ENCODE measurements at regions not wholly inside any gene's neighbourhood (a gene's known extent, or its start where the extent isn't known, plus 50 kb on each side); places are given as distances from the start of the nearest gene placed in this dataset.
"Not testable (repeated sequence)": the region's sequence is repeated elsewhere in the genome, so short reads cannot be mapped to it uniquely, and the experiment has no call there.

DNA sequence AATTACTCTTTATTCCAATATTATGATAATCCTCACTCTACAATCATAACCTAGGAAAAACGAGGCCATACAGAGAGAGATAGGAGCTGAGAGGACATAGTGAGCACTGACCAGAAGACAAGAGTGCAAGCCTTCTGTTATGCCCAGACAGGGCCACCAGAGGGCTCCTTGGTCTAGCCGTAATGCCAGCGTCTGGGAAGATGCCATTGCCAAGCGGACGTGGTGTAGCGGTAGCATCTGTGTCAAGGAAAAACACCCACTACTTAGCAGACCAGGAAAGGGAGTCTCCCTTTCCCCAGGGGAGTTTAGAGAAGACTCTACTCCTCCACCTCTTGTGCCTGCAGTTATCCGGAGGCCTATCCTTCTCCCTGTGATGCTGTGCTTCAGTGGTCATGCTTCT lies 2131.5 kb downstream of the TP53TG3F start:
- H3K27ac Mint-ChIP-seq; H3K36me3 Mint-ChIP-seq (ENCODE audit: low read depth); CTCF ChIA-PET: not testable (repeated sequence)

DNA sequence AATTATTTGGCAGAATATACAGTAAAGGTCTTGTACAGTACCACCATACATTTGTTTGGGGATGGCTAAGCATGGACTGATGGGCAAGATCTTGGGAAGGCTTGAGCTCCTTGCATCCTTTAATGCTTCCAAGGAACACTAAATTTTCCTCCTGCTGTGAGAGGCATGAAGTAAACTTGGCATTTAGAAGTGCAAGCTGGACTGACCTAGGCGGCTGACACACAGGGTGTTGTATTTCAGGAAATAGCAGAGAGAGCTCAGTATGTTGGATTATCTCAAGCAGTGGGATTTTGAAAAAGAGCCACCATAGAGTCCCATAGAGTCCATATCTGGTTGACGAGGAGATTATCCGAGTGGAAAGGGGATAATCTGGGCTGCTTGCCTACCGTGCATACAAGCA lies 2137.1 kb downstream of the TP53TG3F start:
- CTCF ChIA-PET: no interaction called here

More for the DNA sequence above, 2131.5 kb downstream of the TP53TG3F start:
- H3K27me3 Mint-ChIP-seq, H3K4me3 Mint-ChIP-seq, H3K4me1 Mint-ChIP-seq, POLR2A ChIA-PET, DNase-seq: not testable (repeated sequence)
- H3K9me3 Mint-ChIP-seq: peaks cover 14% of the 10 kb centered on the region

DNA sequence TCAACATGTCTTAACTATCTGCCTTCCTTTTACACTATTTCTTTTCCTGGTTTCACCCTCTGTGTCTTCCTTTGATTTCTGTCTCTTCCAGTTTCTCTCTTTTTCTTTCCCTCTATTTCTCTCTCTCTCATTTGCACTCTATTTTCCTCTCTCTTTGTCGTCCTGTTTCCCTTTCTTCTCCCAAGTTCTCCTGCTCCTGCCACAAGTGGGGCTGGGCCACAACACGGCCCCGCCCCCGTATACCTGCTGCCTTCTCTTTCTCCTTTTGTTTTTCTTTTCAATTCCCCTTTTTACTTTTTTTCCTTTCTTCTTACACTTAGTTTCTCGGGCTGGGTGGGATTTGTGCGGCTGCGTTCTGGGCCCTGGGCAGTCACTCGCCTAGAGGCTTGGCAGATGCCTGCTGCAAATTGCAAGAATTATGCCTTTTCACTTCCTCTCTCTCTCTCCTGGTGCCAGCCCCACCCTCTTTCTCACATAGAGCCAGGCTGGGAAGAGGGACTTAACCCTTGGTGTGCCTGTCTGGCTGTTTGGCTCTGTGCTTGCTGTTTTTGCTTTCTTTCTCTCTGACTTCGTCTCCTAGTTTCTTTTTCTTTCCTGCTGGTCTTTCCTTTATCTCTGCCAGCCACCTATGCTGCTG lies 2139.4 kb downstream of the TP53TG3F start:
- Mint-ChIP-seq H3K27ac (no peak overlapping the region), H3K4me3 (no peak overlapping the region)
- CTCF ChIA-PET: no interaction called here

More for the DNA sequence above, 2137.1 kb downstream of the TP53TG3F start:
- Mint-ChIP-seq H3K36me3 (ENCODE audit: low read depth) (no peaks in the 10 kb centered on the region), H3K27ac (no peak overlapping the region), H3K27me3 (no peaks in the 10 kb centered on the region), H3K9me3 (peaks cover 32% of the 10 kb centered on the region), H3K4me3 (no peak overlapping the region), H3K4me1 (no peaks in the 10 kb centered on the region)
- DNase-seq: no peak
- POLR2A ChIA-PET: no interaction called here

DNA sequence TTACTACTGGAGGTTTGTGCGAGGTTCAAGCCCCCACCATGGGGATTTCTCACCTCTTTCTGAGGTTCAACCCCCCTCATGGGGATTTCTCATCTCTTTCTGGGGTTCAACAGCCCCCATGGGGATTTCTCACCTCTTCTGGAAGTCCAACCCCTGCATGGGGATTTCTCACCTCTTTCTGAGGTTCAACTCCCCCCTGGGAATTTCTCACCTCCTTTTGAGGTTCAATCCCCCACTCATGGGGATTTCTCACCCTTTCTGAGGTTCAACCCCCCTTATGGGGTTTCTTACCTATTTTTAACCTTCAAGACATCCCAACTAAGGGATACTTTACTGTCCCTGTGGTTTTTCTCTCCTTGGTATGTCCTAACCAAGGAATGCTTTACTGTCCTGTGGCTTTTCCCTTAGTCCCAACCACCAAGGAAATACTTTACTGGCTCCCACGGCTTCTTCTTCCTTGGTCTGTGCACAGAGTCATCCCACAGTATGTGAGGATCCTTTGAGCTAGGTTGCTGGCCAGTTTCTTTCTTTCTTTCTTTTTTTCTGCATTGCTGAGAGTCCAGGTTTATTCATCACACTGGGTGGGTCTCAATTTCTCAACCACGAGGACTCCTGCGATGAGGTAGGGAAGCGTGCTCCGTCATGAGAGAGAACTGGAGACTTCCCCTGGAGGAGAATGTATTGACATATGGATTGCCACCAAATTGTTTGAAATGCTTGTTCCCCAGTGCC lies 2140.2 kb downstream of the TP53TG3F start:
- peaks cover 33% of the 10 kb centered on the region for H3K9me3 Mint-ChIP-seq
- ChIA-PET CTCF (no interaction called here), POLR2A (no interaction called here)
- no peak overlapping the region for H3K27ac Mint-ChIP-seq
- H3K36me3 Mint-ChIP-seq (ENCODE audit: low read depth): no peaks in the 10 kb centered on the region
- H3K27me3 Mint-ChIP-seq: no peaks in the 10 kb centered on the region
- no peak for DNase-seq
- H3K4me1 Mint-ChIP-seq: no peaks in the 10 kb centered on the region
- H3K4me3 Mint-ChIP-seq: no peak overlapping the region

More for the DNA sequence above, 2139.4 kb downstream of the TP53TG3F start:
- Mint-ChIP-seq H3K36me3 (ENCODE audit: low read depth) (no peaks in the 10 kb centered on the region), H3K9me3 (peaks cover 35% of the 10 kb centered on the region), H3K27me3 (no peaks in the 10 kb centered on the region), H3K4me1 (no peaks in the 10 kb centered on the region)
- POLR2A ChIA-PET: no interaction called here
- DNase-seq: no peak

DNA sequence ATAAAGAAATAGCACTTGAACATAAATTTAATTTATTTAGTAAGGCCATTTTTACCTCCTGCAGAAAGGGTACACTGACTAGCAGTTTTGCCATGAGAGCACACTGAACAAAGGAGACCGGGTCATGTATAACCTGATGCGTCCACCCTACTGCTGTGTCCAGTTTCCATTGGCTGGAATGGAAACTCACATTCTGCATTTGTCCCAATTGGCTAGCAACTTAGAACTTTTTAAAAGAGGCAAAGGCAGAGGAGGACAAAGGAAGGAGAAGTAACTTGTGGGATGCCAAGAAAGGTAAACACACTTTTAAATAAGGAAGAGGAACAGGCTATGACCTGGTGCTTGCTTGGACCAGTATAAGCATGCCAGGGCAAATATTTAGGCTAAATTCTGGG lies 2140.7 kb downstream of the TP53TG3F start:
- CTCF ChIA-PET; H3K4me3 Mint-ChIP-seq; H3K27ac Mint-ChIP-seq; DNase-seq; POLR2A ChIA-PET; H3K4me1 Mint-ChIP-seq; H3K27me3 Mint-ChIP-seq; H3K36me3 Mint-ChIP-seq (ENCODE audit: low read depth): not testable (repeated sequence)
- peaks cover 31% of the 10 kb centered on the region for H3K9me3 Mint-ChIP-seq

DNA sequence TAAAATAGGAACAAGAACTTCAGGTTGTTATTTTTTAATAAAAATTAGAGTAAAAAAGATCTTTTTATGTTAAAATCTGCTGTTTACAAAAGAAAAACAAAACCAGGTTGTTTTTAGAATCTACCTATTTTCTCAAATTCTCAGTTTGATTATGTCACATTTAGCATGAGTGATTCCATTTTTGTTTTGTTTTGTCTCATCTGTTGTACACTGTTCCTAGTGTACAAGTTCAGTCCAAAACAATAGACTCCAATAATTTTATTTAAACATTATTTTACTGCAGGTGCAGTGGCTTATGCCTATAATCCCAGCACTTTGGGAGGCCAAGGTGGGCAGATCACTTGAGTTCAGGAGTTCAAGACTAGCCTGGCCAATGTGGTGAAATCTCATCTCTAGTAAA lies 2142.7 kb downstream of the TP53TG3F start:
- Mint-ChIP-seq H3K9me3 (peaks cover 27% of the 10 kb centered on the region), H3K4me1 (no peaks in the 10 kb centered on the region), H3K36me3 (ENCODE audit: low read depth) (no peaks in the 10 kb centered on the region), H3K27me3 (no peaks in the 10 kb centered on the region), H3K27ac (no peak overlapping the region), H3K4me3 (no peak overlapping the region)
- DNase-seq: no peak
- ChIA-PET POLR2A (no interaction called here), CTCF (no interaction called here)

DNA sequence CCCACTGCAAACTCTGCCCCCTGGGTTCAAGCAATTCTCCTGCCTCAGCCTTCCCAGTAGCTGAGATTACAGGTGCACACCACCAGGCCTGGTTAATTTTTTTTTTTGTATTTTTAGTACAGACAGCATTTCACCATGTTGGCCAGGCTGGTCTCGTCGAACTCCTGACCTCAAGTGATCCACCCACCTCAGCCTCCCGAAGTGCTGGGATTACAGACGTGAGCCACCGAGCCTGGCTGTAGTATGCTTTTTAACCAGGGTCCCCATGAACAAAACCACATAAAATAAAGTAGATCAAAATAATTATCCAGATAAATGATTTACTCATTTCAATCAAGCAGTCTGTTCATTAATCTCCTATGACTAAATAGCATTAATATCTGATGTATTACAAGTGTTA lies 2144.0 kb downstream of the TP53TG3F start:
- POLR2A ChIA-PET; CTCF ChIA-PET; H3K4me3 Mint-ChIP-seq; H3K27ac Mint-ChIP-seq; DNase-seq; H3K4me1 Mint-ChIP-seq; H3K36me3 Mint-ChIP-seq (ENCODE audit: low read depth); H3K27me3 Mint-ChIP-seq: not testable (repeated sequence)
- peaks cover 19% of the 10 kb centered on the region for H3K9me3 Mint-ChIP-seq

DNA sequence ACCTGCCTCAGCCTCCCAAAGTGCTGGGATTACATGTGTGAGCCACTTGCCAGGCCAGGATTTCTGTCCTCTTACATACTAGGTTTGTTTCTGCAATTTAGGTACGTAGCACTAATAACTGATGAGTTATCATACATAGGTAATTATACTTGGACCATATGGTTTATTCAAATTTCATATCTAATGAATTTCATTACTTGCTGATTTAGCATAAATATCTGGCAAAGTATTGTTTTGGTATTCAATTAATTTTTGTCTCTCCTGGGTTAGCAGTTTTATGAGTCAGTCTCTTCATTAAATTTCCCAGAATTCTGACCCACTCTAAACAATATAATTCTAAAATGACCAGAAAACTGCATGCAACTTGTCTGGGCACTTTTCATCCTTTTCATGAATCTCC lies 2146.5 kb downstream of the TP53TG3F start:
- Mint-ChIP-seq H3K27me3 (no peaks in the 10 kb centered on the region), H3K9me3 (peaks cover 8% of the 10 kb centered on the region), H3K27ac (no peak overlapping the region), H3K4me3 (no peak overlapping the region), H3K36me3 (ENCODE audit: low read depth) (no peaks in the 10 kb centered on the region), H3K4me1 (no peaks in the 10 kb centered on the region)
- DNase-seq: no peak
- CTCF ChIA-PET: no interaction called here
- POLR2A ChIA-PET: no interaction called here

DNA sequence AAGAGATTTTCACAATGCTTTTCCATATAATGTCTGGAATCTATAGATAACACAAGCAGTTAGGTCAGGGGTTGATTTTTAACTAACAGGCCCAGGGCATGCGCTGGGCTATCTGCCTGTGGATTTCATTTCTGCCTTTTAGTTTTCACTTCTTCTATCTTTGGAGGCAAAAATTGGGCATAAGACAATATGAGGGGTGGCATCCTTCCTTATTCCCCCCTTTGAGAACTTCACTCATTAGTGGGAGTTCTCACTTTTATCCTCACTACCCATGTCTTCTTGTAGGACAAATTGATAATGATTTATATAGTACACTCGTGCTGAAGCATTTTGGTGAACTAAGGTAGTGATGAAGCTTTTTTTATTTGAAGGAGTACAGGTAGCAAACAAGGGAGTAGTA lies 2155.5 kb downstream of the TP53TG3F start:
- H3K4me3 Mint-ChIP-seq; H3K27ac Mint-ChIP-seq; POLR2A ChIA-PET; CTCF ChIA-PET; H3K27me3 Mint-ChIP-seq; H3K36me3 Mint-ChIP-seq (ENCODE audit: low read depth); DNase-seq; H3K4me1 Mint-ChIP-seq: not testable (repeated sequence)
- H3K9me3 Mint-ChIP-seq: peaks cover 20% of the 10 kb centered on the region

DNA sequence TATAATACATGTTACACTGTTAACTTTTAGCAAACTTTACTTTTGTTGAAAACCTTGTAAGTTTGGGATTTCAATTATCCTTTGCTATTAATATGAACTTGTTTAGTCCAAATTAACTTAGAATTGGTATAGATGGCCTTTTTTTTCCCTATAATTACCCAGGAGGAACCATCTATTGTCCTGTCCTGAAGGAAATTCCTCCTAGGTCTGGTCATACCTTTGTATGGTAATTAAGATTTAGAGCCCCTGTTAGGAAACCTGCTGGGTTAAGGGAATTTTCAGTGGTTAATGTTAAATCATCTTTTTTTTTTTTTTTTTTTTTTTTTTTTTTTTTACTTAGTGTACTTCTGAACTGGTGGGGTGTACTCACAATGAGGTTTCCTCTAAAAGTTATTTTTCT lies 2159.8 kb downstream of the TP53TG3F start:
- DNase-seq; H3K27ac Mint-ChIP-seq; H3K4me3 Mint-ChIP-seq; POLR2A ChIA-PET; CTCF ChIA-PET; H3K27me3 Mint-ChIP-seq; H3K36me3 Mint-ChIP-seq (ENCODE audit: low read depth); H3K4me1 Mint-ChIP-seq: not testable (repeated sequence)
- H3K9me3 Mint-ChIP-seq: peaks cover 26% of the 10 kb centered on the region

DNA sequence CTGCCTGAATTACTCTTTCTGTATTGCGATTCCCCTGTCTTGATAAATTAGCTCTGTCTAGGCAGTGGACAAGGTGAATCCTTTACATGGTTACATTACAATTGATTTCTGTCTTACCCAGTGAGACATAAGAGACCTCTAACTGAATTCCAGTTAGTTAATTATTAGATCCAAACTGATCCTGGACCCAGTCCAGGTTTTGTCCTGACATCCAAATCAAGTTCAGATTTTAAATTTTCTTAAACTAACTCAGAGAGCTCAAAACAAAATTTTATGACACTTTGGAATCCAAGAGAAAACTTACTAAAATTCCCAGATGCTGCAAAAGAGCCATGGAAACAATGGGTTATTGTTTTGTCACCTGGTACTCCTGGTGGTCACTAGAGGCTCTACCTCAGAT lies 2166.6 kb downstream of the TP53TG3F start:
- H3K4me3 Mint-ChIP-seq: no peak overlapping the region
- DNase-seq: no peak
- no peaks in the 10 kb centered on the region for H3K27me3 Mint-ChIP-seq
- no peaks in the 10 kb centered on the region for H3K36me3 Mint-ChIP-seq (ENCODE audit: low read depth)
- ChIA-PET POLR2A (no interaction called here), CTCF (no interaction called here)
- H3K9me3 Mint-ChIP-seq: peaks cover 10% of the 10 kb centered on the region
- H3K27ac Mint-ChIP-seq: no peak overlapping the region
- no peaks in the 10 kb centered on the region for H3K4me1 Mint-ChIP-seq

DNA sequence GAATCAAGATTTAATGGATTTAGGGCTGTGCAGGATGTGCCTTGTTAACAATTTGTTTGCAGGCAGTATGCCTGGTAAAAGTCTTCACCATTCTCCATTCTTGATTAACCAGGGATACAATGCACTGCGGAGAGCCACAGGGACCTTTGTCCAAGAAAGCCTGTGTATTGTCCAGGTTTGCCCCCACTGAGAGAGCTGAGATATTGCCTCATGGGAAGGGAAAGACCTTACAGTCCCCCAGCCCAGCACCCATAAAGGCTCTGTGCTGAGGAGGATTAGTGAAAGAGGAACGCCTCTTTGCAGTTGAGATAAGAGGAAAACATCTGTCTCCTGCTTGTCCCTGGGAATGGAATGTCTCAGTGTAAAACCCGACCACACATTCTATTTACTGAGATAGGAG lies 2169.6 kb downstream of the TP53TG3F start:
- no peaks in the 10 kb centered on the region for H3K4me1 Mint-ChIP-seq
- POLR2A ChIA-PET: no interaction called here
- H3K4me3 Mint-ChIP-seq: no peak overlapping the region
- peaks cover 13% of the 10 kb centered on the region for H3K9me3 Mint-ChIP-seq
- no peak for DNase-seq
- no peak overlapping the region for H3K27ac Mint-ChIP-seq
- CTCF ChIA-PET: no interaction called here
- H3K27me3 Mint-ChIP-seq: no peaks in the 10 kb centered on the region
- no peaks in the 10 kb centered on the region for H3K36me3 Mint-ChIP-seq (ENCODE audit: low read depth)

DNA sequence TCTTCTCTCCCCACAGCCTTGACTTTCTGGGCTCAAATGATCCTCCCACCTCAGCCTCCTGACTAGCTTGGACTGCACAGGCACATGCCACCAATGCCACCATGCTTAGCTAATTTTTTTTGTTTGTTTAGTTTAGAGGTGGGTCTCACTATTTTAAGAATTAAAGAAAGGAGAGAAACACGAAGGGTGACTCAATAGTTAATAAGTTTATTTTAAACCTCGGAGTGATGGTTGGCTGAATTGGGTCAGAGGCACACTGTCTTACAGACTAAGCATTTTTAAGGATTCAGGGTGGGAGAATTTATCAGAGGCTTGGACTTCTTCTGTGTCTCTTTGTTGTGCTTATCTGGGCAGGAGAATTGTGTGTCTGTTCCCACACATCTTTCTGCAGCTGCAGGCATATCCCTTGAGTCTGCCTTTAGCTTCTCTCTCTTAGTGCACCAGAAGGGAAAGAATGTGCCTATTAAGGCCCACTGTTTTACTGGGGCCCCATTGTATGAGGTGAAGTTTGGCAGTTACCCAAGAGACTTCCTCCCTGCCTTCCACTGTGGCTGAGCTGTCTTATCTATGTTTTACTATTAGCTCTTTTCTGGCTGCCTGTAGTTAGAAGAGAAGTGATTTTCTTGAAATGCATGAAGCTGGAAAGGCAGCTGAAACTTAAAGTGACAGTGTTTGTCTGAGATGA lies 2172.0 kb downstream of the TP53TG3F start:
- ChIA-PET POLR2A (no interaction called here), CTCF (no interaction called here)
- Mint-ChIP-seq H3K4me1 (no peaks in the 10 kb centered on the region), H3K27ac (no peak overlapping the region), H3K36me3 (ENCODE audit: low read depth) (no peaks in the 10 kb centered on the region), H3K27me3 (no peaks in the 10 kb centered on the region), H3K4me3 (no peak overlapping the region), H3K9me3 (peaks cover 14% of the 10 kb centered on the region)
- DNase-seq: no peak

All from activated CD4-positive, alpha-beta T cell treated with anti-CD3 and anti-CD28 coated beads, Interleukin-2, amount 10 ng/mL, durations not matched to agents 7 days and 5 days (primary cell).